Endodermal cell (in vitro differentiated cells): ENCODE measurements at regions not wholly inside any gene's neighbourhood (a gene's known extent, or its start where the extent isn't known, plus 50 kb on each side); places are given as distances from the start of the nearest gene placed in this dataset.

ENCODE experiments used
- DNase-seq: peaks from one replicate; pipeline ENCODE4 v3.0.0-alpha.2; 2017
- H3K27ac ChIP-seq: 2 replicates; pipeline ENCODE4 v1.5.1; 2013; ENCODE audit warnings: mild to moderate bottlenecking, low read depth, low read length, moderate library complexity
- H3K27me3 ChIP-seq: 2 replicates; pipeline ENCODE4 v1.6.1; 2013; ENCODE audit warnings: mild to moderate bottlenecking, low read length, moderate library complexity; ENCODE audit not compliant: insufficient read depth, control insufficient read depth, poor library complexity, severe bottlenecking
- H3K36me3 ChIP-seq: 2 replicates; pipeline ENCODE4 v1.7.0; 2013; ENCODE audit warnings: mild to moderate bottlenecking, low read length, moderate library complexity; ENCODE audit not compliant: control insufficient read depth, insufficient read depth
- H3K4me1 ChIP-seq: one replicate; pipeline ENCODE4 v1.7.0; 2013; ENCODE audit warnings: low read length; ENCODE audit not compliant: control insufficient read depth, insufficient read depth
- H3K4me3 ChIP-seq: 2 replicates; pipeline ENCODE4 v1.5.1; 2013; ENCODE audit warnings: mild to moderate bottlenecking, low read length, moderate library complexity
- H3K9ac ChIP-seq: 2 replicates; pipeline ENCODE4 v1.6.1; 2013; ENCODE audit warnings: mild to moderate bottlenecking, low read length, moderate library complexity; ENCODE audit not compliant: poor library complexity, severe bottlenecking; ENCODE audit errors: extremely low read depth
- H3K9me3 ChIP-seq: 2 replicates; pipeline ENCODE4 v1.6.1; 2013; ENCODE audit warnings: mild to moderate bottlenecking, low read length, moderate library complexity; ENCODE audit not compliant: control insufficient read depth
- H3K27ac Mint-ChIP-seq: 2 replicates; pipeline ENCODE4 v1.8.0; 2020; ENCODE audit warnings: mixed read lengths
- H3K27me3 Mint-ChIP-seq: 2 replicates; pipeline ENCODE4 v1.8.0; 2021; ENCODE audit warnings: mild to moderate bottlenecking, mixed read lengths; ENCODE audit not compliant: insufficient read depth
- H3K36me3 Mint-ChIP-seq: 2 replicates; pipeline ENCODE4 v1.8.0; 2020; ENCODE audit warnings: low read depth, mixed read lengths
- H3K4me1 Mint-ChIP-seq: 2 replicates; pipeline ENCODE4 v1.8.0; 2020; ENCODE audit warnings: mixed read lengths
- H3K4me3 Mint-ChIP-seq: 2 replicates; pipeline ENCODE4 v1.8.0; 2020; ENCODE audit warnings: mild to moderate bottlenecking, moderate library complexity, mixed read lengths
- H3K9me3 Mint-ChIP-seq: 2 replicates; pipeline ENCODE4 v1.8.0; 2020; ENCODE audit warnings: mild to moderate bottlenecking, mixed read lengths
- WGBS, 2 experiments: methylation state at CpG; one replicate each; pipeline versions ENCODE4 v1.1.5 to v1.1.7; 2013; ENCODE audit warnings: missing lambda C conversion rate in 2 of 2, mixed read lengths in 1 of 2; ENCODE audit not compliant: insufficient coverage in 1 of 2, insufficient read length in 1 of 2; 5-methylcytosine and 5-hydroxymethylcytosine counted together
- TF ChIP-seq, protein P1 (sequence below): fragments of 200-600 bp; sonication (generic); conservative IDR thresholded peaks from 2 replicates; pipeline ENCODE4 v1.5.0; 2021; ENCODE audit warnings: antibody characterized with exemption, mild to moderate bottlenecking

DNA sequence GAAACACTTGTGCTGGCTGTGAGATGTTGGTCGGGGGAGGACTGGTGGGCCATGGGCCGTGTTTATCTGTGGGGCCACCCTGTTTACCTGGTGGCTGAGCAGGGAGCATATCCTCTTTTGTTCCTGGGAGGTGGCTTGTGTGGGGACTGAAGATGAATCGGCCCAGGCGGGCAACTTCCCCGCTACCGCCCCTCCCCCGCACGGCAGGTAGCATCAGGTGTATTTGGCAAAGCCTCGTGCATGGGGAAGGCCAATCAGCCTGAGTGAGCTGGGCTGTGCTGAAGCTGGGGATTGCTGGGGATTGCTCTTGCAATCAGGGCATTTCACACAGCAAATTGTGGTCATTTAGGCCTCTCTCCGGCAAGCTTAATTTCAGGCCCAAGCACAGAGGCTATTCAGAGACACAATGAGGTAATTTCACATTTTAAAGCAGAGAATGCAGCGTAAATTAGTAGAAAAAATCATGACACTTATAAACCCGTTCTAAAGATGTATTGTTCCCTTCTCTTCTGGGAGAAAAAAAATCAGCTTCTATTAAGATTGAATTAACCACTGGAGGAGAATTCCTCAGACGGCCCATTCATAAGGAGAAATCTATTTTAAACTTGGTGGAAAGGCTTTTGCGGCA, 197.7 kb upstream of the POU3F1 start:
- no peaks in the 10 kb centered on the region for H3K36me3 Mint-ChIP-seq
- H3K27me3 Mint-ChIP-seq, result peaks cover 10% of the 10 kb centered on the region
- Histone ChIP-seq H3K36me3 (no peaks in the 10 kb centered on the region), H3K27ac (no peak overlapping the region), H3K4me1 (no peaks in the 10 kb centered on the region), H3K9me3 (no peaks in the 10 kb centered on the region), H3K27me3 (no peaks in the 10 kb centered on the region), H3K9ac (no peak overlapping the region), H3K4me3 (no peak overlapping the region)
- H3K9me3 Mint-ChIP-seq, result no peaks in the 10 kb centered on the region
- no peak overlapping the region for H3K27ac Mint-ChIP-seq
- H3K4me1 Mint-ChIP-seq, result peaks cover 39% of the 10 kb centered on the region
- WGBS, 2 experiments, result 60 to 63% methylated on average over 12 to 14 of the region's 14 CpGs
- DNase-seq, result peak; percentile 87
- TF ChIP-seq, protein P1, sequence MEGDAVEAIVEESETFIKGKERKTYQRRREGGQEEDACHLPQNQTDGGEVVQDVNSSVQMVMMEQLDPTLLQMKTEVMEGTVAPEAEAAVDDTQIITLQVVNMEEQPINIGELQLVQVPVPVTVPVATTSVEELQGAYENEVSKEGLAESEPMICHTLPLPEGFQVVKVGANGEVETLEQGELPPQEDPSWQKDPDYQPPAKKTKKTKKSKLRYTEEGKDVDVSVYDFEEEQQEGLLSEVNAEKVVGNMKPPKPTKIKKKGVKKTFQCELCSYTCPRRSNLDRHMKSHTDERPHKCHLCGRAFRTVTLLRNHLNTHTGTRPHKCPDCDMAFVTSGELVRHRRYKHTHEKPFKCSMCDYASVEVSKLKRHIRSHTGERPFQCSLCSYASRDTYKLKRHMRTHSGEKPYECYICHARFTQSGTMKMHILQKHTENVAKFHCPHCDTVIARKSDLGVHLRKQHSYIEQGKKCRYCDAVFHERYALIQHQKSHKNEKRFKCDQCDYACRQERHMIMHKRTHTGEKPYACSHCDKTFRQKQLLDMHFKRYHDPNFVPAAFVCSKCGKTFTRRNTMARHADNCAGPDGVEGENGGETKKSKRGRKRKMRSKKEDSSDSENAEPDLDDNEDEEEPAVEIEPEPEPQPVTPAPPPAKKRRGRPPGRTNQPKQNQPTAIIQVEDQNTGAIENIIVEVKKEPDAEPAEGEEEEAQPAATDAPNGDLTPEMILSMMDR, result no peak
- no peak overlapping the region for H3K4me3 Mint-ChIP-seq

- WGBS, 2 experiments, result 69 to 74% methylated on average over 6 of the region's 6 CpGs
- DNase-seq, result peak; percentile 57
Observed at GRCh38 chr1:38243106-38243505, 196.5 kb upstream of the POU3F1 start.

GRCh38 chr1:38242506-38242905, 195.9 kb upstream of the POU3F1 start:
- no peak overlapping the region for H3K27ac Mint-ChIP-seq
- Histone ChIP-seq H3K9me3 (no peaks in the 10 kb centered on the region), H3K36me3 (no peaks in the 10 kb centered on the region), H3K27ac (no peak overlapping the region), H3K9ac (no peak overlapping the region), H3K4me3 (no peak overlapping the region), H3K27me3 (no peaks in the 10 kb centered on the region), H3K4me1 (no peaks in the 10 kb centered on the region)
- H3K27me3 Mint-ChIP-seq, result peaks cover 2% of the 10 kb centered on the region
- no peak for DNase-seq
- H3K9me3 Mint-ChIP-seq, result no peaks in the 10 kb centered on the region
- TF ChIP-seq, protein P1, result no peak
- 93 to 100% methylated on average over 2 to 5 of the region's 5 CpGs for WGBS, 2 experiments
- peaks cover 37% of the 10 kb centered on the region for H3K4me1 Mint-ChIP-seq
- H3K36me3 Mint-ChIP-seq, result no peaks in the 10 kb centered on the region
- H3K4me3 Mint-ChIP-seq, result no peak overlapping the region

More at GRCh38 chr1:38243106-38243505, 196.5 kb upstream of the POU3F1 start:
- TF ChIP-seq, protein P1, result no peak
- Mint-ChIP-seq H3K27me3 (peaks cover 4% of the 10 kb centered on the region), H3K36me3 (no peaks in the 10 kb centered on the region), H3K27ac (no peak overlapping the region), H3K4me3 (no peak overlapping the region), H3K9me3 (no peaks in the 10 kb centered on the region), H3K4me1 (peaks cover 39% of the 10 kb centered on the region)
- no peak overlapping the region for H3K4me3 ChIP-seq
- no peaks in the 10 kb centered on the region for H3K36me3 ChIP-seq
- H3K27me3 ChIP-seq, result no peaks in the 10 kb centered on the region
- H3K9me3 ChIP-seq, result no peaks in the 10 kb centered on the region
- H3K4me1 ChIP-seq, result no peaks in the 10 kb centered on the region
- H3K9ac ChIP-seq, result no peak overlapping the region
- peak overlapping the region; percentile 44 for H3K27ac ChIP-seq
